PC-3 (cell line): ENCODE measurements at regions not wholly inside any gene's neighbourhood (a gene's known extent, or its start where the extent isn't known, plus 50 kb on each side); places are given as distances from the start of the nearest gene placed in this dataset.

Experiments
- CTCF ChIP-seq: fragments of 300-600 bp; sonication (generic); conservative IDR thresholded peaks from 2 replicates; pipeline ENCODE4 v1.5.1; 2017; ENCODE audit warnings: antibody characterized with exemption, low read depth, mild to moderate bottlenecking, low read length
- EZH2 ChIP-seq: fragments of 300-600 bp; sonication (generic); IDR thresholded peaks from one replicate; pipeline ENCODE4 v1.6.1; 2017; ENCODE audit warnings: antibody characterized with exemption, mild to moderate bottlenecking, low read length; ENCODE audit not compliant: unreplicated experiment

- TF ChIP-seq CTCF (no peak), EZH2 (no peak)
These were observed 932.9 kb downstream of the TDRD15 start for GRCh38 chr2:22056621-22057132.
